ENCODE measurements at regions not wholly inside any gene's neighbourhood (a gene's known extent, or its start where the extent isn't known, plus 50 kb on each side); places are given as distances from the start of the nearest gene placed in this dataset.

DNA sequence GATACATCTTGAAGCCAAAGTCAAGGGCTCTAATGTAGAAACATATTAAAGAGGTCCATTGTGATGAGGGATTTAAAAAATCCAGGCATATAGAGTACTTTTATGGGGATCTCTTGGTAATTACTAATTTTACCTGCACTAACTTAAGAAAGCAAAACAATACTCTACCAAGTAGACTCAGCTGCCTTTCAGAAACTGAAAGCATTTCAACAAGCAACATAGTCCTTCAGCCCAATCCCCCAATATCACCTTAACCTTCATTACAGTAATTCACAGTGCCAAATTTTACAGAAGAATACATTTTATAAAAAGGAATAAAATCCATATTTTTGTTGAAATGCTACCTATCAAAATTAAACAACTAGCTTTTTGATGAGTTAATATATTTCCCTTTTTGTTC lies 422.9 kb downstream of the DTHD1 start:
- TF ChIP-seq, protein P1, sequence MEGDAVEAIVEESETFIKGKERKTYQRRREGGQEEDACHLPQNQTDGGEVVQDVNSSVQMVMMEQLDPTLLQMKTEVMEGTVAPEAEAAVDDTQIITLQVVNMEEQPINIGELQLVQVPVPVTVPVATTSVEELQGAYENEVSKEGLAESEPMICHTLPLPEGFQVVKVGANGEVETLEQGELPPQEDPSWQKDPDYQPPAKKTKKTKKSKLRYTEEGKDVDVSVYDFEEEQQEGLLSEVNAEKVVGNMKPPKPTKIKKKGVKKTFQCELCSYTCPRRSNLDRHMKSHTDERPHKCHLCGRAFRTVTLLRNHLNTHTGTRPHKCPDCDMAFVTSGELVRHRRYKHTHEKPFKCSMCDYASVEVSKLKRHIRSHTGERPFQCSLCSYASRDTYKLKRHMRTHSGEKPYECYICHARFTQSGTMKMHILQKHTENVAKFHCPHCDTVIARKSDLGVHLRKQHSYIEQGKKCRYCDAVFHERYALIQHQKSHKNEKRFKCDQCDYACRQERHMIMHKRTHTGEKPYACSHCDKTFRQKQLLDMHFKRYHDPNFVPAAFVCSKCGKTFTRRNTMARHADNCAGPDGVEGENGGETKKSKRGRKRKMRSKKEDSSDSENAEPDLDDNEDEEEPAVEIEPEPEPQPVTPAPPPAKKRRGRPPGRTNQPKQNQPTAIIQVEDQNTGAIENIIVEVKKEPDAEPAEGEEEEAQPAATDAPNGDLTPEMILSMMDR (IDR thresholded peaks at IDR 0.05 in 8 of 11, conservative IDR thresholded peaks at IDR 0.05 in 3 of 11), result no peak
- TF ChIP-seq POLR2A (IDR thresholded peaks at IDR 0.05), result no peak
